ENCODE measurements at regions not wholly inside any gene's neighbourhood (a gene's known extent, or its start where the extent isn't known, plus 50 kb on each side); places are given as distances from the start of the nearest gene placed in this dataset.

DNA sequence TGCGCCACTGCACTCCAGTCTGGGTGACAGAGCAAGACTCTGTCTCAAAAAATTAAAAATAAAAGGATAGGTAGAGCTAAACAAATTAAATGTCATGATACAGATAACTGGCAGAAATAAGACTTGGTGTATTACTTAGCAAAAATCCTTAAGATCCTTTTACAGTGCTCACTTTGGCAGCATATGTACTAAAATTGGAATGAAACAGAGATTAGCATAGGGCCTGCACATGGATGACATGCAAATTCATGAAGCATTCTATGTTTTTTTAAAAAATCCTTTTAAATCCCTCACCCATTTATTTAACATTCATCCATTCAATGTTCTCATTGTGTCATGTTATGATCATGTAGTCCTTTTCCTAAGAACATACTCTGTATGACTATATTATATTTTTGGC, 528.8 kb downstream of the CD83 start:
- no peak overlapping the region for H3K4me3 ChIP-seq (ENCODE audit: low read length)
- TF ChIP-seq, protein P1, sequence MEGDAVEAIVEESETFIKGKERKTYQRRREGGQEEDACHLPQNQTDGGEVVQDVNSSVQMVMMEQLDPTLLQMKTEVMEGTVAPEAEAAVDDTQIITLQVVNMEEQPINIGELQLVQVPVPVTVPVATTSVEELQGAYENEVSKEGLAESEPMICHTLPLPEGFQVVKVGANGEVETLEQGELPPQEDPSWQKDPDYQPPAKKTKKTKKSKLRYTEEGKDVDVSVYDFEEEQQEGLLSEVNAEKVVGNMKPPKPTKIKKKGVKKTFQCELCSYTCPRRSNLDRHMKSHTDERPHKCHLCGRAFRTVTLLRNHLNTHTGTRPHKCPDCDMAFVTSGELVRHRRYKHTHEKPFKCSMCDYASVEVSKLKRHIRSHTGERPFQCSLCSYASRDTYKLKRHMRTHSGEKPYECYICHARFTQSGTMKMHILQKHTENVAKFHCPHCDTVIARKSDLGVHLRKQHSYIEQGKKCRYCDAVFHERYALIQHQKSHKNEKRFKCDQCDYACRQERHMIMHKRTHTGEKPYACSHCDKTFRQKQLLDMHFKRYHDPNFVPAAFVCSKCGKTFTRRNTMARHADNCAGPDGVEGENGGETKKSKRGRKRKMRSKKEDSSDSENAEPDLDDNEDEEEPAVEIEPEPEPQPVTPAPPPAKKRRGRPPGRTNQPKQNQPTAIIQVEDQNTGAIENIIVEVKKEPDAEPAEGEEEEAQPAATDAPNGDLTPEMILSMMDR (IDR thresholded peaks at IDR 0.05; ENCODE audit: insufficient read depth, low read depth, low read length, missing control alignments), result no peak
- no peak for DNase-seq (ENCODE audit: low read depth)

DNA sequence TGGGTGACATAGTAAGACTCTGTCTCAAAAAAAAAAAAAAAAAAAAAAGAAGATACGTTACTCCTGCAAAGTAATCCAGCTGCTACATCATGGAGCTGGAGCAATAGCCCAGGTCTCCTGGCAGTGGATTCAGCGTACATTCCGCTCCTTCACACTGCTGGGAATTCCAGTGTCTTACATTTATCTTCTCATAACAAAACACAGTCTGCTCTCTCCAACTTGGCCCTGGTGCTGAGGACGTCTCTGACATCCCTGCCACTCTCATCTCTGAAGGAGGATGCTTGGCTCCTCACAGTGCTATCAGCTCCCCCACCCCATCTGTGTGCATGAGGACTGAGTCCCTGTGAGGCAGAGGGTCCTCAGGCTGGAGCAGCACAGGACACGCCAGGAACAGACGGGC, 529.8 kb downstream of the CD83 start:
- TF ChIP-seq, protein P1 (IDR thresholded peaks at IDR 0.05; ENCODE audit: insufficient read depth, low read depth, low read length, missing control alignments), result no peak

DNA sequence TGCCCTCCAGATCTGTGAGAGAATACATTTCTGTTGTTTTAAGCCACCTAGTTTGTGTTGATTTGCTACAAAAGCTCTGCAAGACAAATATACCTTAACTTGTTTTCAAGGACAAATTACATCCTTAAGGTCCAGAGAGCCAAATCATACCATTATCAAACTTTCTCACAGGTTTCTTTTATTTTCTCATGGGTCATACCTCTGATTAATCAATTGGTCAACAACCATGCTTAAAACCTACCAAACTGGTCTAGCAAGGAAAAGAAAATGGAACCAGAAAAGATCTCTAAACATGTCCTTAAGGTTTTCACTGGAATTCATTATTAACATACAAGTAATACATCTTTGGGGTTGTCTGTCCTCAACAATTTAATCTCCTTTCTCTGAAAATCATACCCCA, 535.0 kb downstream of the CD83 start:
- TF ChIP-seq, protein P1 (IDR thresholded peaks at IDR 0.05; ENCODE audit: insufficient read depth, low read depth, low read length, missing control alignments), result no peak

More for the DNA sequence above, 529.8 kb downstream of the CD83 start:
- DNase-seq (ENCODE audit: low read depth), result no peak
- H3K4me3 ChIP-seq (ENCODE audit: low read length), result no peak overlapping the region

DNA sequence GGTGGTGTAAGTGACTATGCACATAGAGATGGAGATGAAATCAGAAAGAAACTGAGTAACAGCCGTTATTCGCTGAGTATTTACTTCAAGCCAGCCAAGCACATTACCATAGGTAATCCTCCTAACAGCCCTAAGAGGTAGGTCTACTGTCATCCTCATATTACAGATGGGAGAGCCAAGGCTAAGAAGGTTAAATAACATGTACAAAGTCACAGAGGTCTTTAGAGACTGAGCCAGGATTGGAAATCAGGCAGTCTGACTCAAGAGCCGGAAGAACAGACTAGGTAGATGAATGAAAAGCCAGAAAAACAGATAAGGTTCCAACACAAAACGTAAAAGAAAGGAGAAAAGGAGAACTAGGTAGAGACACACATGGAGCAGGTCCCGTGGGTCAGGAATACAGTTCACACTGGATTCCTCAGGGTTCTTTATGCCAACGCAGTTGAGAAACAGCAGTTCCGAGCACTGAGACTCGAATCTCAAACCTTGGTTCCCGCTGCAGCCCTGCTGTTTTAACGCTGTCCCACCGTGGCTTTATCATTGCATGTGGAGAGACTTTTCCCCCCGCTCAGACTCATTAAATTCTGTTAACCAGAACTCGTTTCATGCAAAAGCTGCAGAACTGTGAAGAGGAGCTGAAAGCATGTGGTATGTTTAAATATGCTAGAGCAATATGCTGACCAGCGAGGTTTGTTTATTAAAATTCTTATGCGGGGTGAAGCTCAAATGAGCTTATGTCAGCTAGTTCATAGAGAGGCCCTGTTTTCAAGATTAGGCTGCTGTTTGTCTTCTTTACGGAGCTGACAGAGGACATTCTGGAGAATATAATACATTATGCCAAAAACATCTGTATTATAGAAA, 537.9 kb downstream of the CD83 start:
- no peak for DNase-seq (ENCODE audit: low read depth)
- H3K4me3 ChIP-seq (ENCODE audit: low read length), result no peak overlapping the region
- TF ChIP-seq, protein P1 (IDR thresholded peaks at IDR 0.05; ENCODE audit: insufficient read depth, low read depth, low read length, missing control alignments), result no peak

More for the DNA sequence above, 535.0 kb downstream of the CD83 start:
- peak; percentile 86 for DNase-seq (ENCODE audit: low read depth)
- no peak overlapping the region for H3K4me3 ChIP-seq (ENCODE audit: low read length)

DNA sequence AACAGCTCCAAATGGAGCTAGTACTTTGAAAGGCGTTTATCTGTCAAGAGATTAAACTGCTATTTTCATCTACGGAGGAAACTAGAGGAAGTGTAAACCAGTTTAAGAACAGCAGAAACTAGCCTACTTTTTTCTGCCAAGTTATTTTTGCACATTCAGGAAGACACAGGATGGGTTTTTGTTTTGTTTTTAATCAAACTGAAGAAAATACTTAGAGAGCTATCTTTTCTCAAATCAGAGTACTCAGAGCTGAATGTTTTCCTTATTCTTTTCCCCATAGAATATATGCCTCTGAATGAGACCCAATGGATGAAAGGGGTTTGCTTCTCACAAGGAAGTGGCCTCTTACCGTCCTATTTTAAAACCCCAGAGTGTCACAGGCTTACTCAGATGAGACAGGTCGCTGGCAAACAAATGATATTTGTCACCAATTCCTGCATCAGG, 538.5 kb downstream of the CD83 start:
- DNase-seq (ENCODE audit: low read depth), result no peak
- TF ChIP-seq, protein P1 (IDR thresholded peaks at IDR 0.05; ENCODE audit: insufficient read depth, low read depth, low read length, missing control alignments), result no peak
- no peak overlapping the region for H3K4me3 ChIP-seq (ENCODE audit: low read length)

DNA sequence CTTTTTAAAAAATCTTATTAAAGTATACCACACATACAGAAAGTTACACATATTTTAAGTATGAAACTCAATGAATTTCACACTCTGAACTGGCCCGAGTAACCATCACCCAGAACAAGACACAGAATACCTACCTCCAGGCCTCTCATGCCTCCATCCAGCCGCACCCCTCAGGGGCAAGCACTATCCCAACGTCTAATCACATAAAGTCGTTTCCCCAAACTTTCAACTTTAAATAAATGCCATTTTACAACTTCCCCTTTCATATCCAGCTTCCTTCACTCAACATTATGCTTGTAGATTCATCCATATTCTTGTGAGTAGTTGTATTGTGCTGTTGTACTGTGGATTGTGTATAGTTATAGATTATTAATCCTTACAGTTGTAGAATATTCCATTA, 539.1 kb downstream of the CD83 start:
- H3K4me3 ChIP-seq (ENCODE audit: low read length), result no peak overlapping the region
- TF ChIP-seq, protein P1 (IDR thresholded peaks at IDR 0.05; ENCODE audit: insufficient read depth, low read depth, low read length, missing control alignments), result no peak
- no peak for DNase-seq (ENCODE audit: low read depth)

DNA sequence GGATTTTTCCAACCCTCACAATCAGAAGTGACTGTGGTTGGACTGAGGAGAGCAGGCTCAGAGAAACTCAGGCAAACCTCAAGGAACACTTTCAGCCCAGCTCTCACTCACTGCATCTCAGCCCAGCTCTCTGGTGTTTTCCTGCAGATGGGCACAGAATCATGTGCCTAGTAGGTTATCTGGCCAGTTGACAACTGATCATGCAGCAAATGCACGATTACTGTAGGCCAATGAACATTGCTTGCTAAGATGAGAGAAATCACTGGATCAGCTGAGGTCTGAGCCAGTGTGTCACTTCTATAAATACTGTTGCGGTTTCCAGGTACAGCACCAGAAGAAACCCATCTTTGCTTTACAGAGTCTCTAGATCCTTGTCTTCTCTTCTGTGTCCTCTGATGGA, 540.5 kb downstream of the CD83 start:
- TF ChIP-seq, protein P1 (IDR thresholded peaks at IDR 0.05; ENCODE audit: insufficient read depth, low read depth, low read length, missing control alignments), result no peak
- no peak overlapping the region for H3K4me3 ChIP-seq (ENCODE audit: low read length)
- DNase-seq (ENCODE audit: low read depth), result no peak
